H1 (cell line): ENCODE measurements at regions not wholly inside any gene's neighbourhood (a gene's known extent, or its start where the extent isn't known, plus 50 kb on each side); places are given as distances from the start of the nearest gene placed in this dataset.

Source experiments
- CTCF ChIA-PET: fragments of 300-600 bp; sonication (Branson Sonifier 250); formaldehyde crosslinking; loops from one replicate; lab custom pipeline; 2021; ENCODE audit not compliant: partially characterized antibody; lab: Charles Lee
- POLR2A ChIA-PET: fragments of 300-600 bp; sonication (Branson Sonifier 250); formaldehyde crosslinking; loops from one replicate; lab custom pipeline; 2021; ENCODE audit warnings: inconsistent platforms; ENCODE audit not compliant: partially characterized antibody; lab: Charles Lee
- DNase-seq, 2 experiments: peaks; one replicate each; pipeline versions ENCODE4 v3.0.0 to v3.0.0-alpha.2; 2010 to 2022; ENCODE audit warnings: low spot score in 2 of 2, low read depth in 1 of 2, mixed read lengths in 1 of 2
- FAIRE-seq: peaks from 2 replicates; lab custom pipeline; 2011; peaks lifted over from hg19 to GRCh38; lab: Jason Lieb, UNC
- H2AFZ ChIP-seq: 2 replicates; pipeline ENCODE4 v1.8.1; 2012; ENCODE audit warnings: low read length, inconsistent platforms
- H2AK5ac ChIP-seq: 2 replicates; pipeline ENCODE4 v1.6.1; 2013; ENCODE audit warnings: low read depth, low read length
- H2BK120ac ChIP-seq: replicated peaks from 2 replicates; pipeline ENCODE3; 2013; ENCODE audit warnings: low read depth, low read length, inconsistent platforms
- H2BK12ac ChIP-seq: 2 replicates; pipeline ENCODE4 v1.6.1; 2013; ENCODE audit warnings: low read depth, low read length
- H2BK15ac ChIP-seq: 2 replicates; pipeline ENCODE4 v1.6.1; 2013; ENCODE audit warnings: low read length
- H2BK20ac ChIP-seq: 2 replicates; pipeline ENCODE4 v1.6.1; 2013; ENCODE audit warnings: low read length
- H2BK5ac ChIP-seq: 2 replicates; pipeline ENCODE4 v1.6.1; 2013; ENCODE audit warnings: low read depth, low read length
- H3K14ac ChIP-seq: 2 replicates; pipeline ENCODE4 v1.6.1; 2013; ENCODE audit warnings: inconsistent platforms; ENCODE audit not compliant: insufficient read length
- H3K18ac ChIP-seq: 2 replicates; pipeline ENCODE4 v1.6.1; 2013; ENCODE audit warnings: low read length; ENCODE audit errors: extremely low read depth
- H3K23ac ChIP-seq: 2 replicates; pipeline ENCODE4 v1.6.1; 2013; ENCODE audit warnings: inconsistent platforms; ENCODE audit not compliant: insufficient read length
- H3K23me2 ChIP-seq: 2 replicates; pipeline ENCODE4 v1.6.1; 2013; ENCODE audit warnings: low read depth, low read length
- H3K27ac ChIP-seq: 2 replicates; pipeline ENCODE4 v1.6.1; 2011; ENCODE audit warnings: low read depth, low read length, inconsistent platforms
- H3K27me3 ChIP-seq, 4 experiments: replicated peaks in 1 of 4; 1 replicate in 1 of 4; 2 replicates in 3 of 4; pipeline versions ENCODE4 v1.6.1 to v1.8.1; 2011 to 2013; ENCODE audit warnings: low read length in 3 of 4, mild to moderate bottlenecking in 3 of 4, inconsistent platforms in 2 of 4, mixed read lengths in 2 of 4, moderate library complexity in 1 of 4; ENCODE audit not compliant: control insufficient read depth in 3 of 4, insufficient read depth in 3 of 4; ENCODE audit errors: extremely low read depth in 1 of 4
- H3K36me3 ChIP-seq, 4 experiments: 2 replicates each; pipeline versions ENCODE4 v1.6.1 to v1.8.1; 2011 to 2013; ENCODE audit warnings: mild to moderate bottlenecking in 4 of 4, low read length in 3 of 4, moderate library complexity in 2 of 4, control low read depth in 1 of 4, inconsistent platforms in 1 of 4; ENCODE audit not compliant: insufficient read depth in 4 of 4, control insufficient read depth in 2 of 4
- H3K4ac ChIP-seq: replicated peaks from 2 replicates; pipeline ENCODE3; 2013; ENCODE audit warnings: low read length, low read depth, mixed read lengths, inconsistent platforms; ENCODE audit not compliant: insufficient read length
- H3K4me1 ChIP-seq, 4 experiments: replicated peaks in 1 of 4; 1 replicate in 1 of 4; 2 replicates in 3 of 4; pipeline versions ENCODE4 v1.6.1 to v1.8.1; 2011 to 2013; ENCODE audit warnings: low read length in 3 of 4, inconsistent platforms in 2 of 4, mixed read lengths in 1 of 4; ENCODE audit not compliant: insufficient read depth in 4 of 4, control insufficient read depth in 3 of 4
- H3K4me2 ChIP-seq, 2 experiments: 2 replicates each; pipeline versions ENCODE4 v1.6.1 to v1.8.1; 2011 to 2013; ENCODE audit warnings: low read depth in 2 of 2, low read length in 2 of 2, control low read depth in 1 of 2, inconsistent platforms in 1 of 2, mild to moderate bottlenecking in 1 of 2; ENCODE audit not compliant: insufficient read depth in 1 of 2
- H3K4me3 ChIP-seq, 4 experiments: fragments of 200-600, 300-600 bp in 1 of 4; sonication (generic), shearing (Covaris generic), sonication (Bioruptor Twin) in 1 of 4; 2 replicates each; pipeline versions ENCODE4 v1.5.1 to v1.8.1; 2011 to 2016; ENCODE audit warnings: low read length in 4 of 4, low read depth in 3 of 4, control low read depth in 2 of 4, inconsistent platforms in 2 of 4, mild to moderate bottlenecking in 2 of 4, mixed read lengths in 1 of 4, moderate library complexity in 1 of 4; ENCODE audit not compliant: insufficient read depth in 2 of 4; ENCODE audit errors: extremely low read depth in 1 of 4
- H3K56ac ChIP-seq: replicated peaks from 2 replicates; pipeline ENCODE3; 2013; ENCODE audit warnings: low read depth, mild to moderate bottlenecking, mixed read lengths, low read length, inconsistent platforms; ENCODE audit not compliant: insufficient read length
- H3K79me1 ChIP-seq: 2 replicates; pipeline ENCODE4 v1.6.1; 2013; ENCODE audit warnings: low read depth, low read length, control low read depth
- H3K79me2 ChIP-seq, 2 experiments: 2 replicates each; pipeline versions ENCODE4 v1.6.1 to v1.8.1; 2012 to 2013; ENCODE audit warnings: low read length in 2 of 2, mild to moderate bottlenecking in 2 of 2, inconsistent platforms in 1 of 2; ENCODE audit not compliant: insufficient read depth in 2 of 2, control insufficient read depth in 1 of 2
- H3K9ac ChIP-seq, 4 experiments: replicated peaks in 1 of 4; 1 replicate in 1 of 4; 2 replicates in 3 of 4; pipeline versions ENCODE4 v1.6.1 to v1.8.1; 2011 to 2013; ENCODE audit warnings: low read depth in 3 of 4, low read length in 3 of 4, control low read depth in 2 of 4, mild to moderate bottlenecking in 2 of 4, moderate library complexity in 2 of 4, inconsistent platforms in 1 of 4; ENCODE audit errors: extremely low read depth in 1 of 4
- H3K9me3 ChIP-seq, 2 experiments: 2 replicates each; pipeline versions ENCODE4 v1.6.1 to v1.8.1; 2012 to 2013; ENCODE audit warnings: mild to moderate bottlenecking in 2 of 2, moderate library complexity in 2 of 2, control low read depth in 1 of 2, inconsistent platforms in 1 of 2, low read depth in 1 of 2, low read length in 1 of 2, mixed read lengths in 1 of 2; ENCODE audit not compliant: insufficient read depth in 2 of 2
- H4K20me1 ChIP-seq, 2 experiments: replicated peaks in 1 of 2; 2 replicates each; pipeline versions ENCODE3 to v1.8.1; 2011 to 2013; ENCODE audit warnings: inconsistent platforms in 2 of 2, low read length in 2 of 2, mild to moderate bottlenecking in 1 of 2; ENCODE audit not compliant: insufficient read depth in 2 of 2, control insufficient read depth in 1 of 2
- H4K5ac ChIP-seq: 2 replicates; pipeline ENCODE4 v1.6.1; 2013; ENCODE audit warnings: low read length, low read depth, mixed read lengths, inconsistent platforms; ENCODE audit not compliant: insufficient read length
- H4K8ac ChIP-seq: 2 replicates; pipeline ENCODE4 v1.8.0; 2013; ENCODE audit warnings: mild to moderate bottlenecking, moderate library complexity, low read length, inconsistent platforms; ENCODE audit not compliant: insufficient read depth; ENCODE audit errors: extremely low read depth
- H4K91ac ChIP-seq: replicated peaks from 2 replicates; pipeline ENCODE3; 2013; ENCODE audit warnings: low read length, mixed read lengths, inconsistent platforms; ENCODE audit not compliant: insufficient read length
- ATF2 ChIP-seq: IDR thresholded peaks from 2 replicates; pipeline ENCODE4 v1.6.1; 2012; ENCODE audit warnings: low read length, inconsistent platforms
- BACH1 ChIP-seq: IDR thresholded peaks from 2 replicates; pipeline ENCODE4 v1.6.1; 2012; ENCODE audit warnings: low read length, improper control_type of control experiment
- BRCA1 ChIP-seq: IDR thresholded peaks from 2 replicates; pipeline ENCODE4 v1.6.1; 2012; ENCODE audit warnings: low read depth, low read length, improper control_type of control experiment
- GABPA ChIP-seq: IDR thresholded peaks from 2 replicates; pipeline ENCODE4 v1.6.1; 2011; ENCODE audit warnings: mild to moderate bottlenecking, low read length, moderate library complexity, borderline replicate concordance; ENCODE audit not compliant: insufficient read depth
- GTF2F1 ChIP-seq: IDR thresholded peaks from 2 replicates; pipeline ENCODE4 v1.6.1; 2012; ENCODE audit warnings: low read depth, low read length, improper control_type of control experiment, borderline replicate concordance
- JUND ChIP-seq: IDR thresholded peaks from 2 replicates; pipeline ENCODE4 v1.6.1; 2011; ENCODE audit warnings: mild to moderate bottlenecking, improper control_type of control experiment, low read length
- MAX ChIP-seq: IDR thresholded peaks from 2 replicates; pipeline ENCODE4 v1.6.1; 2012; ENCODE audit warnings: inconsistent platforms
- NRF1 ChIP-seq: IDR thresholded peaks from 2 replicates; pipeline ENCODE4 v1.6.1; 2011; ENCODE audit warnings: mild to moderate bottlenecking, low read depth, low read length, improper control_type of control experiment
- RBBP5 ChIP-seq: IDR thresholded peaks from 2 replicates; pipeline ENCODE4 v1.7.1; 2012; ENCODE audit warnings: low read depth, mild to moderate bottlenecking, inconsistent platforms, low read length, moderate library complexity, borderline replicate concordance
- SP1 ChIP-seq: IDR thresholded peaks from 2 replicates; pipeline ENCODE4 v1.6.1; 2011; ENCODE audit warnings: low read depth, low read length
- TAF1 ChIP-seq: IDR thresholded peaks from 2 replicates; pipeline ENCODE4 v1.6.1; 2011; ENCODE audit warnings: mild to moderate bottlenecking, low read depth, low read length
- YY1 ChIP-seq: IDR thresholded peaks from 2 replicates; pipeline ENCODE4 v1.6.1; 2011; ENCODE audit warnings: low read depth, mild to moderate bottlenecking, low read length
- WGBS, 2 experiments: shearing (Covaris generic) in 1 of 2; methylation state at CpG; one replicate each; pipeline versions ENCODE4 v1.1.6 to v1.1.7; 2013 to 2015; ENCODE audit warnings: low lambda C conversion rate in 2 of 2, mixed read lengths in 2 of 2, inconsistent platforms in 1 of 2, low coverage in 1 of 2, missing lambda C conversion rate in 1 of 2; ENCODE audit not compliant: insufficient replicate concordance in 2 of 2, insufficient coverage in 1 of 2, insufficient read length in 1 of 2; ENCODE audit errors: extremely low coverage in 1 of 2, missing lambda C conversion rate in 1 of 2; 5-methylcytosine and 5-hydroxymethylcytosine counted together
- TF ChIP-seq, protein P1 (sequence below): IDR thresholded peaks from 2 replicates; pipeline ENCODE4 v1.6.1; 2011; ENCODE audit warnings: low read length, improper control_type of control experiment

DNA sequence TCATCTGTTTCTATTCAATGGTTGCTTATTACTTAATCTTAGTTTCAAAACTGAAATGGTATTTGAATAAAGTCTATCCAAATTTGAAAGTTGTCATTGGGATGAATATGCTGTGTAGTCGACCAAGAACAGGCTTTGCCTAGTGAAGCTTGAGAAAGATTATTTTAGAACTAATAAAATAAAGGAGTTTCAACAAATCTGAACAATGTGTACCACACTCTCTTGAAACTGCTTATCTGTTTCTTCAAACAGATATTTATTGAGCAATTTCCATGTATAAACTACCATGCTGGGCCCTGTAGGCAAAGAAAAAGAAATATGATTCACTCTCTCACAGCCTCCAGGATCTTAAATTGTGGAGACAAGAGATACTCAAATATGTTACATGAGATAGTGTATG lies 174.4 kb downstream of the OGFRL1 start:
- ChIA-PET POLR2A (no interaction called here), CTCF (interaction anchor here (0.5 to 0.6 kb wide), 2 partner anchors 82 to 736 kb away, joined by 3 to 7 read pairs; no protein-coding TSS in a partner anchor)
- no peaks in the 10 kb centered on the region for H3K27me3 ChIP-seq
- no peak overlapping the region for H4K8ac ChIP-seq
- H3K4ac ChIP-seq: no peak overlapping the region
- WGBS, 2 experiments: 77% methylated on average over 1 of the region's 1 CpG; no CpG with 5 or more reads in 1 of the 2 experiments
- no peak overlapping the region for H2BK12ac ChIP-seq
- H2AFZ ChIP-seq: no peak overlapping the region
- FAIRE-seq: no peak
- H2BK5ac ChIP-seq: no peak overlapping the region
- no peaks in the 10 kb centered on the region for H3K79me1 ChIP-seq
- no peak overlapping the region for H2BK15ac ChIP-seq
- no peaks in the 10 kb centered on the region for H3K4me1 ChIP-seq
- no peak overlapping the region for H3K14ac ChIP-seq
- H3K56ac ChIP-seq: no peak overlapping the region
- H3K36me3 ChIP-seq: no peaks in the 10 kb centered on the region
- no peak for DNase-seq
- H3K4me3 ChIP-seq: no peak overlapping the region
- H4K20me1 ChIP-seq: no peaks in the 10 kb centered on the region
- H2BK20ac ChIP-seq: no peak overlapping the region
- H4K5ac ChIP-seq: no peak overlapping the region
- H3K9me3 ChIP-seq: peaks cover 0 to 4% of the 10 kb centered on the region in 2 experiments; a peak in 1 of 4 replicates
- H3K27ac ChIP-seq: no peak overlapping the region
- no peak overlapping the region for H2BK120ac ChIP-seq
- H4K91ac ChIP-seq: no peak overlapping the region
- H3K18ac ChIP-seq: no peak overlapping the region
- no peak overlapping the region for H3K9ac ChIP-seq
- H2AK5ac ChIP-seq: no peak overlapping the region
- no peak overlapping the region for H3K4me2 ChIP-seq
- no peaks in the 10 kb centered on the region for H3K79me2 ChIP-seq
- no peaks in the 10 kb centered on the region for H3K23me2 ChIP-seq
- H3K23ac ChIP-seq: no peak overlapping the region
- no peak for TF ChIP-seq RBBP5
- TF ChIP-seq NRF1: no peak
- TF ChIP-seq, protein P1, sequence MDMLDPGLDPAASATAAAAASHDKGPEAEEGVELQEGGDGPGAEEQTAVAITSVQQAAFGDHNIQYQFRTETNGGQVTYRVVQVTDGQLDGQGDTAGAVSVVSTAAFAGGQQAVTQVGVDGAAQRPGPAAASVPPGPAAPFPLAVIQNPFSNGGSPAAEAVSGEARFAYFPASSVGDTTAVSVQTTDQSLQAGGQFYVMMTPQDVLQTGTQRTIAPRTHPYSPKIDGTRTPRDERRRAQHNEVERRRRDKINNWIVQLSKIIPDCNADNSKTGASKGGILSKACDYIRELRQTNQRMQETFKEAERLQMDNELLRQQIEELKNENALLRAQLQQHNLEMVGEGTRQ: no peak
- TF ChIP-seq JUND: no peak
- no peak for TF ChIP-seq GTF2F1
- no peak for TF ChIP-seq SP1
- no peak for TF ChIP-seq YY1
- no peak for TF ChIP-seq MAX
- TF ChIP-seq GABPA: no peak
- TF ChIP-seq BACH1: no peak
- no peak for TF ChIP-seq ATF2
- no peak for TF ChIP-seq TAF1
- TF ChIP-seq BRCA1: no peak
